ENCODE measurements at regions not wholly inside any gene's neighbourhood (a gene's known extent, or its start where the extent isn't known, plus 50 kb on each side); places are given as distances from the start of the nearest gene placed in this dataset.

- no peak for TF ChIP-seq CTCF (IDR thresholded peaks at IDR 0.05; ENCODE audit: control insufficient read depth, insufficient read depth, low read depth, low read length, missing control alignments)
- no peak overlapping the region for H3K4me3 ChIP-seq (ENCODE audit: control insufficient read depth, low read depth, low read length)
- DNase-seq (ENCODE audit: low read depth), result no peak
Observed at GRCh38 chr6:43997345-43997677, 129.9 kb downstream of the MRPL14 start.

- no peak for TF ChIP-seq CTCF (IDR thresholded peaks at IDR 0.05; ENCODE audit: control insufficient read depth, insufficient read depth, low read depth, low read length, missing control alignments)
- no peak overlapping the region for H3K4me3 ChIP-seq (ENCODE audit: control insufficient read depth, low read depth, low read length)
- no peak for DNase-seq (ENCODE audit: low read depth)
Observed at GRCh38 chr6:43996618-43997344, 130.5 kb downstream of the MRPL14 start.

- DNase-seq (ENCODE audit: low read depth), result no peak
- no peak overlapping the region for H3K4me3 ChIP-seq (ENCODE audit: control insufficient read depth, low read depth, low read length)
- TF ChIP-seq CTCF (IDR thresholded peaks at IDR 0.05; ENCODE audit: control insufficient read depth, insufficient read depth, low read depth, low read length, missing control alignments), result no peak
Observed at GRCh38 chr6:43995137-43995536, 132.1 kb downstream of the MRPL14 start.

GRCh38 chr6:43993881-43994523 lies 133.2 kb downstream of the MRPL14 start:
- no peak for TF ChIP-seq CTCF (IDR thresholded peaks at IDR 0.05; ENCODE audit: control insufficient read depth, insufficient read depth, low read depth, low read length, missing control alignments)
- H3K4me3 ChIP-seq (ENCODE audit: control insufficient read depth, low read depth, low read length), result no peak overlapping the region
- no peak for DNase-seq (ENCODE audit: low read depth)

- H3K4me3 ChIP-seq (ENCODE audit: control insufficient read depth, low read depth, low read length), result no peak overlapping the region
- no peak for TF ChIP-seq CTCF (IDR thresholded peaks at IDR 0.05; ENCODE audit: control insufficient read depth, insufficient read depth, low read depth, low read length, missing control alignments)
- DNase-seq (ENCODE audit: low read depth), result no peak
Observed at GRCh38 chr6:43992783-43993644, 134.2 kb downstream of the MRPL14 start.

GRCh38 chr6:43992126-43992663 lies 135.1 kb downstream of the MRPL14 start:
- H3K4me3 ChIP-seq (ENCODE audit: control insufficient read depth, low read depth, low read length), result no peak overlapping the region
- DNase-seq (ENCODE audit: low read depth), result no peak
- no peak for TF ChIP-seq CTCF (IDR thresholded peaks at IDR 0.05; ENCODE audit: control insufficient read depth, insufficient read depth, low read depth, low read length, missing control alignments)
